AG09309 (cell line): ENCODE measurements at regions not wholly inside any gene's neighbourhood (a gene's known extent, or its start where the extent isn't known, plus 50 kb on each side); places are given as distances from the start of the nearest gene placed in this dataset.

ENCODE experiments used
- DNase-seq: peaks from one replicate; pipeline ENCODE4 v3.0.0-alpha.2; 2010; ENCODE audit warnings: low read depth
- H3K4me3 ChIP-seq: 2 replicates; pipeline ENCODE4 v1.5.1; 2011; ENCODE audit warnings: mild to moderate bottlenecking, low read depth, low read length, moderate library complexity; ENCODE audit not compliant: control insufficient read depth
- CTCF ChIP-seq: IDR thresholded peaks from 2 replicates; pipeline ENCODE4 v1.5.1; 2011; ENCODE audit warnings: mild to moderate bottlenecking, low read depth, low read length, inconsistent platforms; ENCODE audit not compliant: insufficient read depth, control insufficient read depth; ENCODE audit errors: missing control alignments

GRCh38 chrX:88526385-88526784 lies 220.6 kb upstream of the CPXCR1 start:
- H3K4me3 ChIP-seq: no peak overlapping the region
- no peak for TF ChIP-seq CTCF
- DNase-seq: no peak

GRCh38 chrX:88558421-88558820 lies 188.6 kb upstream of the CPXCR1 start:
- no peak for DNase-seq
- no peak for TF ChIP-seq CTCF
- no peak overlapping the region for H3K4me3 ChIP-seq

- no peak for DNase-seq
- TF ChIP-seq CTCF: no peak
- H3K4me3 ChIP-seq: no peak overlapping the region
These were observed 186.2 kb upstream of the CPXCR1 start for GRCh38 chrX:88560673-88561330.

GRCh38 chrX:88584283-88584682 lies 162.7 kb upstream of the CPXCR1 start:
- DNase-seq: no peak
- H3K4me3 ChIP-seq: no peak overlapping the region
- TF ChIP-seq CTCF: no peak

- no peak for DNase-seq
- TF ChIP-seq CTCF: no peak
These were observed 160.7 kb upstream of the CPXCR1 start for GRCh38 chrX:88586317-88586716.

GRCh38 chrX:88603237-88603636 lies 143.8 kb upstream of the CPXCR1 start:
- no peak for DNase-seq
- TF ChIP-seq CTCF: no peak
- H3K4me3 ChIP-seq: no peak overlapping the region

More at GRCh38 chrX:88586317-88586716, 160.7 kb upstream of the CPXCR1 start:
- no peak overlapping the region for H3K4me3 ChIP-seq
